ENCODE measurements at regions not wholly inside any gene's neighbourhood (a gene's known extent, or its start where the extent isn't known, plus 50 kb on each side); places are given as distances from the start of the nearest gene placed in this dataset.

GRCh38 chr20:62591591-62591990 lies 50.7 kb upstream of the SLCO4A1 start:
- Histone ChIP-seq H3K27me3 (ENCODE audit: control insufficient read depth, insufficient read depth, low read length) (peaks cover 20% of the 10 kb centered on the region; the same call in 1 of the 2 replicates), H3K27ac (ENCODE audit: low read depth, low read length) (no peak overlapping the region), H3K9me3 (ENCODE audit: control insufficient read depth, insufficient read depth, low read depth, low read length) (no peaks in the 10 kb centered on the region), H3K4me3 (ENCODE audit: low read depth, low read length) (no peak overlapping the region), H3K4me1 (ENCODE audit: control insufficient read depth, insufficient read depth, low read length) (no peaks in the 10 kb centered on the region; the same call in 1 of the 2 replicates), H3K36me3 (ENCODE audit: control insufficient read depth, insufficient read depth, low read length) (no peaks in the 10 kb centered on the region), H3K9ac (ENCODE audit: low read length) (no peak overlapping the region)
